Inflammatory macrophage treated with lipopolysaccharide for 4 hours (primary cell): ENCODE measurements at regions not wholly inside any gene's neighbourhood (a gene's known extent, or its start where the extent isn't known, plus 50 kb on each side); places are given as distances from the start of the nearest gene placed in this dataset.
"Not testable (repeated sequence)": the region's sequence is repeated elsewhere in the genome, so short reads cannot be mapped to it uniquely, and the experiment has no call there.

Experiments
- DNase-seq: peaks from one replicate; pipeline ENCODE4 v3.0.0-alpha.2; 2020

DNA sequence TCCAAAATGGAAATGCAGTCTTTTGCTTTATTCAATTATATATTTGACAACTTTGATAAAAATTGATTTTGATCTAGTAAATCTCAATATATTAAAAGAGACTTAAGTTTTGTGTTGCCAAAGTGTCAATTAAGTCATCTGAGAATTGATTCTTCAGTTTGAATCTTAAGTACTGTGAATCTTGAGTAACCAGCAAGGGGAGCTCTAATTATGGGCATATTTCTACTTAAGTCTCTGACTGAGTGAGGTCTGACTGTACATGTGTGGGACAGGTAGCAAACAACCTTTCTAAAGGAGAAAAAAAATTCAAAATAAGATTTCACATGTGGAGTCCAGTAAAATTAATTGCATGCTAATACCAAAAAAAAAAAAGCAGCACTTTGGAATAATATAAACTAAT, 503.7 kb upstream of the SLC8A1 start:
- DNase-seq: no peak

DNA sequence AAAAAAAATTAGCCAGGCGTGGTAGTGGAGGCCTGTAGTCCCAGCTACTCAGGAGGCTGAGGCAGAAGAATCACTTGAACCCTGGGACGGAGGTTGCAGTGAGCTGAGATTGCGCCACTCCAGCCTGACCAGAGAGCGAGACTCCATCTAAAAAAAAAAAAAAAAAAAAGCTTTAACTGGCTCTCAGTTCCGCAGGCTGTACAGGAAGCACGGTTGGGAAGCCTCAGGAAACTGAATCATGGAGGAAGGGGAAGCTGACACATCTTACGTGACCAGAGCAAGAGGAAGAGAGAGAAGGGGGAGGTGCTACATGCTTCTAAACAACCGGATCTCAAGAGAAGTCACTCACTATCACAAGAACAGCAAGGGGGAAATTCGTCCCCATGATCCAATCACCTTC, 505.6 kb upstream of the SLC8A1 start:
- DNase-seq: peak; percentile 84

DNA sequence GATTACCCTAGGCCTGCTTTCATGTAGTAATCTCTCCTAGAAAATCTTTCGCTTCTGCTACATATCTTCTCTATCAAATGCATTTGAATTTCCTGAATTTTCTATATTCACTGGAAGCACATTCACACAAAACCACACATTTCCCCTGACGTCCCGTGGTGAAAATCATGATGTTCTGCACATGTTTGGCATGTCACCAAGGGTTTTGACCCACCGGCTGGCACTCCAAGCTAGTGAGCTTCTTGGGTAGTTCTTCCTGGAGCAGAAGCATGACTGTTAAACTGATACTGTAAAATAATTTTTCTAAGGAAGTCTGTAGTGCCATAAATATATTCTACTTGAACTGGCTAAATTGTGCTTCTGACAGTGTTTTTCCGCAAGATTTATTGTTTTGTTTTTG, 510.1 kb upstream of the SLC8A1 start:
- DNase-seq: no peak

DNA sequence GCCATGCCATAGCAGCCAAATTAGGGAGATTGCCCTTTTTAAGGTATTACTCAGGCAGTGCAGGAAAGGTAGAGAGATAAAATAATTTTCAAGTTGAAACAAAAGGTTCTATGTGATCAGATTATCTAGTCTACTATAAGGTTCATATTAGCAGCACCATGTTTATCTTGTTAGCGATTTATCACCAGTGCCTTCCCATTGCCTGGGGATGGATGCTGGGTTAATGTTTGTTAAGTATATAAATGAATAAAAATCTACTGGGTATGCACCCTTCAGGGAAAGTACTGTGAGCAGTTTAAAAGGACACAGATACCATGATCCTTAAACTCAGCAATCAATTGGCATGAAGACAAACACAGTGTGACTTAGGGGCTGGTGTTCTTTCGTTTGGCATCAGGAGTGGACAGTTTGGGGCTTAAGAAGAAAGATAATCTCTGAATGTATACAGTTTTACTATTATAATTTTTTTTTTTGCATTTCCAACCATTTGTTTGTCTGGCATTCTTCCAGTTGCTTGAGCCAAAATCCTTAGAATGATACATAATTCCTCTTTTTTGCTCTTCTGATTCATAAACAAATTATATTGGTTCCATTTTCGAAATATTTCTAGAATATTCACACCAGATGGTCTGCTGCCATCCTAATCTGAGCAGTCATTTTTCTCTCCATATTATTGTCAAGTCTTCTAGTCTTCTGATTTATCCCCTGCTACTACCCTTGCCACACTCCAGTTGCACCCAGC, 512.8 kb upstream of the SLC8A1 start:
- DNase-seq: no peak

DNA sequence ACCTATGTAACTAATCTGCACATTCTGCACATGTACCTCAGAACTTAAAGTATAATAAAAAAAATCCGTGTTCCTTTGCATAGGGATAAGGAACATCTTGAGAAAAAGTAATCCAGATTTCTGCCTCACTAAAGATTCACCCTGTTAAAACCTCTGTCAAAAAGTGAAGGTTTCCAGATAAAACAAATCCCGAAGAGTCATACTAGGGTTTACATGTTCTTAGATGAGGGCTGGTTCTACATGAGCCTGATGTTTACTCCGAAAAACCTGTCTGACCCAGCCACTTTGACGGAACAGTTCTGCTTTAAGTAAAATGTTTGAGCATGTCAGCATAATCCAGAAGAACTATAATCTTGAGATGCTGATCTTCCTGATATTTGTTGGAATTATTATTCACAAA, 515.6 kb upstream of the SLC8A1 start:
- DNase-seq: no peak

DNA sequence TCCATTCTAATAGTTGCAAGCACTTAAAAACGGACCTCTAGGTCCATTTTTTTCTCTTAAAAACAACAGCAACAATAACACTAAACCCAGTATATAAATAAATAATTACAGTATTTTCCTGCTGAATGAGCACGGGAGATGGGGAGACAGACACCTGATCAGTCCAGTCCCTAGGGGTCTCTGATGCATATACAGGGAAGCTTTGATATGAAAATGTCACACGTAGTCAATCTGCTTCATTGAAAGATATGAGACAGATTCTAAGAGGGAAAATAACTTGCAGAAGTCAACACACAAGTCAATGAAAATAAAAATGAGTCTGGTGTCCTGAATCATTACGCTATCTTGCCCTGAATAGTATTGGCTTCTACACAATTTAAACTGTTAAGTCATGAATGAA, 523.3 kb upstream of the SLC8A1 start:
- DNase-seq: no peak

DNA sequence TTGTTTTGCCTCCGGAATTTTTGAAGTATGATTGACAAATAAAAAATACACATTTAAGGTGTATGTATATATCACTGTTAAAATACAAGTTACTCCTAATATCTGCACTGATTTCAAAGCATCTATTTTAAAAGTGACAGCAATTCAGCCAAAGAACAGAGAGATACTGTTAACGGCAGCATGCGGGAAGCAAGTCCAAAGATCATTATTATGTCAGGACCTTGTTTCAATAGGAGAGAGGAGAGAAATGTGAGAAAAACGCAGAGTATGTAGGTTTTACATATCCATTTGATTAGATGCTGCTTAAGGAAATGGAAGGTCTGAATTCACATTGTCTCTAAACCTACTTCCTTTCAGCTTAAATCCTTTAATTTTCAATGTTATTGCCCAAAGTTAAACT, 545.5 kb upstream of the SLC8A1 start:
- no peak for DNase-seq

DNA sequence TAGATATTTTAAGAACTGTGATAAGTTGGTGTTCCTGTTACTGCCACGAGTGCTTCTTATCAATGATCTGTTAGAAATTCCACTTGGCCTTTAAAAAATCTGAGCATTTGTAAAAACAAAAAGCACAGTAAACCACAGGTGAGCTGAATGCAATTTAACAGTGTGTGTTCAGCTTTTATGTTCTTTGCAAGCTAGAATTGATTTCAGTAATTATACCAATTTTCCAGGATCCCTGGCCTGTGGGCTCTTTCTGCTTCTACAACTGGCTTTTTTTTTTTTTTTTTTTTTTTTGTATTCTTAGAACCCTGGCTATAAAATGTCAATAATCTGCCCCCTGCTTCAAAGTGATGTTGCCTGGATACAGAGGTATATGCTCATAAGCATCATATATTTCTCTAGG, 548.5 kb upstream of the SLC8A1 start:
- no peak for DNase-seq

DNA sequence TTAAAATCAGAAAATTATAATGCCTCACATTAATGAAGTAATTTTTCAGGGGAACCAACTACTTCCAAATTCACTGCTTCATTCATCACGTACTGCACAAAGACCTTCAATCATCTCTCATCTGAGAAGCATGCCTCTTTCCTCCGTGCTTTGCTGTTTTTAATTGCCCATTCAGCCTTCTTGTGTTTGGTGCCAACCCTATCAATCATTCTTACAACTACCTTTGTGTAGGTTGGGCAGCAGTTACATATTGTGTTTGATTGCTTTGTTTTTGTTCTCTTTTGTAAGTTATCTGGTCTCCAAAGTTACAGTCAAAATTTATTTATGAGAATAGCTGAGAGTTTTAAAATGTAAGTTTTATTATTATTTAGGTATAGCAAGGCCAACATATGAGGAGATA, 549.0 kb upstream of the SLC8A1 start:
- no peak for DNase-seq

DNA sequence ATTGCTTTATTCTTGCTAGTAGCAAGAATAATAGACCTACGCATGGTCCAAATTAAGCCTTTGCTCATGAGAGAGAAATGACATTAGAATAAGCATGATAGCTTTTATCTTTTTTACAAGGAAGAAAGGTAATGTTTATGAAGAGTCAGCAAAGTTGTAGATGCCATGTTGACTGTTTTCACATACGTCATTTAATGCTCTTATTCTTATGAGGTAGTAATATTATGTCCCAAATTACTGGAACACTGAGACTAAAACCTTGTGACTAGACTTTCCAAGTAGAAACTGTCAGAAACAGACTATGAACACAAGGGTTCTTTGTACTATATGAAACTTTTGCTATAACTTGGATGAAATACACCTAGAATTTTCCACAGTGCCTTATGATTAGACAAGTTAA, 552.8 kb upstream of the SLC8A1 start:
- no peak for DNase-seq

DNA sequence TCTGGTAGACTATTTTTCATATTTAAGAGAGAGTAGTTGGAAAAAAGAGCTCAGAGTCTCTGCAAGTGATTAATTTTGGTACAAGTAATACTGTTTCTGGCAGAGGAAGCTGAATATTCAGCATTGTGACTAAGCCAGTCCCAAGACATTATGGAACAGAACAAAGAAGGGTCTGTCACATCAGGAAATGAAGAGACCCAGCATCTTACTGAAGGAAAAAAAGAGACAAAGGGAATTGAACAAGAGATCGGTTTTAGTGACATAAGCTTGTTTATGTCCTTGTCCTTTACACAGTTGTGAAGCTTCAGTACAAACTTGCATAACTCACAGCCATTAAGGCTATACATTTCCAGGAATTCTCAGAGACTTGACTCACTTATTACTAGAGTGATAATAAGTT, 568.5 kb upstream of the SLC8A1 start:
- no peak for DNase-seq

DNA sequence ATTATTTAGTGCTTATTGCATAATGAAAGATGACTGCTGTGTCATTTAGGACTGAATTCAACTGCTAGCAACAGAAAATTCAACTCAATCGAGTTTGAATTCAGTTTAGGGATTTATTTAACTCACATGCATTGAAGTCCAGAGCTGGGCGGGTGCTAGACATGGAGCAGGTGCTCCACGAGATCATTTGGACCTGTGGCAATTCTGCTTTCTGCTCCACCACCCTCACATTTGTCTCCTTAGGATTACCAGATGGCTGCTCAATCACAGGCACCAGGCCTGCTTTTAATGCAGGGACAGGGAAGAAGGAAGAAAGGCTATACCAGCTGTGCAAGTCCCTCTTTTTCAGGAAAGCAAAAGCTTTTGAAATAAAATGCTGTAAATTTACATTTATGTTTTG, 572.9 kb upstream of the SLC8A1 start:
- DNase-seq: no peak

DNA sequence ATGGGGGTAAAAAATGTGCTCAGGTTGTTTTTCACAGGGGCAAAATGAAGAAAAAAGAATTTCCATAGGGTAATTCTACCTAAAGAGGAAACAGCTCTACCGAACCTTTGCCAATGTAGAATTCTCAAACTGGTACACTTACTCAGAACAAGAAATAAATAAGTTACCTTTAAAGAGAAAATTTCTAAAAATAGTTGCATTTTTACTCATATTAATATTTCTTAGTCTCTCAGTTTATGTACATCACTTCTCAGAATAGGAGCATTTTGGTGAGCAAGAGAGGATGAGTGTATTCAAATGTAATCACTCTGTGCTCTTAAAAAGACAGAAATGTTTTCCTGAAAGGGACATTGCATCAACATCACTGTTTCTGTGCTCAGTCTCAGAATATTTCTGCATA, 574.7 kb upstream of the SLC8A1 start:
- DNase-seq: no peak

DNA sequence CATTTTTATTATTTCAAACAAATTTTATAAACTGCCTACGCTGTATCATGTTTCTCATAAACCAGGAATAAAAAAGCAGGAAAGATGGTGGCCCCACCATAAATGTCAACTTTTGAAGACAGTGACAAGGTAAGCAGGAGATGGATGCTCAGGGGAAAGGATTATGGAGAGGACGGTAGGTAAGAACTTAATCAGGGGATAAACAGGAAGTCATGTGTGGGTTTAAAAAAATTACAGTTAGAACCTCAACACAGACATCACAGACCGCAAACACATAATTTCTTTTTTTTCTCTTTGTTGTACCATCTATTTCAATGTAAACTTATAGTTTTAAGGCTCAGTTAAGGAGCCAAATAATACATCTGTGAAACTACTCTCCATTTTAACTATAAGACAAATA, 575.2 kb upstream of the SLC8A1 start:
- no peak for DNase-seq

DNA sequence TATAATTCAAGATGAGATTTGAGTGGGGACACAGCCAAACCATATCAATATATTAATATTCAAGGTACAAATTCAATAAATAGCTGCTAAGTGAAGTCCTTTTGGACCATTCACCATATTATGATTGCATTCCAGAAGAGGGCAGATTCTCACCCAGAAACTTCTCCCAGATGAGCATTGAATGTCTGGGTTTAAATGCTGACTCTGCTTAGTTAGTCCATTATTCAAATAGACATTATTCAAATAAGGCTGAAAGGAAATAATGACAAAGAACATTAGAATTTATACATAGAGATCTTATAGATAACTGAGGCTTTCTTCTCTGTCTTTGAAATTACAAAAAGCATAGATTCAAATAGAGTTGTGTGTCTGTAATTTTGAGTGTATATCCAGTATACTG, 579.4 kb upstream of the SLC8A1 start:
- DNase-seq: no peak

DNA sequence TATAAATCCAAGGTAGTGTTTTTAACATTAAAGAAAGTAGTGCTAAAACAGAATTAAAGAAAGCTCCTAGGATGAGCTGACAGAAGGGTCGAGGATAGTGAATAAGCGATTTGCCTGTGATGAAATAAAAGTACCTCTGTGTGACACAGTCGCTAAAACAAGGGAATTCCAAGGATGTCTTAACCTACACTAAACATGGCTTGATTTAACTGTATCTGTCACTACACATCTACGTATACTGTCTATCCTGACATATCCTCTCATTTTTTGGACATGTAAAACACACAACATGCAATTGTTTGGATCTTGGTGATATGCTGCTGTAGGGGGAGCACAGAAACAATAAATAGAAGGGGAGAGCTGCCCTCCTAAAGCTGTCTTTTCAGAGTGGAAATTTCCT, 580.8 kb upstream of the SLC8A1 start:
- no peak for DNase-seq

DNA sequence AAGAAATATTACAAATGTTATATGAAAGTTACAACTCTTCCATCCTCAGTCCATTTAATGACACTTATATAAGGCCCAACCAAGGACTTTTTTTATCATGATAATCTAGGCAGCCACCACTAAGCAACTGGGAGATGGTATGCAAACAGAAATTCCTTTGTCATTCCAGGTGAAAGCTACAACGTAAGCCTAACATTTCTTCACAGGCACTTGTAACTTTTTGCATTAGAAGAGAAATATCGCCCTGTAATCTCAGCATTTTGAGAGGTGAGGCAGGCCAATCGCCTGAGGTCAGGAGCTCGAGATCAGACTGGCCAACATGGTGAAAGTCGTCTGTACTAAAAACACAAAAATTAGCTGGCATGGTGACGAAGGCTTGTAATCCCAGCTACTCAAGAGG, 581.2 kb upstream of the SLC8A1 start:
- DNase-seq: no peak

DNA sequence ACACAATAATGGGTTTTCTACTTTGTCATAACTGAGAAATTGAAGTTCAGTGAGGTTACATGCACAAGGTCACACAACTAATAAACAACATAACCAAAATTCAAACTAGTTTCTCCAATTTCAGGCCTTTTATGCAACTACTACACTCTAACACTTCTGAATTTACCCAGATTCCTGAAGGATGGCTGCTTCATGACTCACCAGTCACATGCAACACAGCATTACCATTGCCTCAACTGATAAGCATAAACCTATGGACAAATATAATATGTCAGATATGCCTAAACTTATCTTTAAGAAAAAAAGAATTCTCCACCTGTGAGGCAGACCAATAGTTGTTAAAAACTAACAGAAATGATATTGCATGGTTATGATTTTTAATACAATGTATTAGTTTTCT, 586.5 kb upstream of the SLC8A1 start:
- no peak for DNase-seq

DNA sequence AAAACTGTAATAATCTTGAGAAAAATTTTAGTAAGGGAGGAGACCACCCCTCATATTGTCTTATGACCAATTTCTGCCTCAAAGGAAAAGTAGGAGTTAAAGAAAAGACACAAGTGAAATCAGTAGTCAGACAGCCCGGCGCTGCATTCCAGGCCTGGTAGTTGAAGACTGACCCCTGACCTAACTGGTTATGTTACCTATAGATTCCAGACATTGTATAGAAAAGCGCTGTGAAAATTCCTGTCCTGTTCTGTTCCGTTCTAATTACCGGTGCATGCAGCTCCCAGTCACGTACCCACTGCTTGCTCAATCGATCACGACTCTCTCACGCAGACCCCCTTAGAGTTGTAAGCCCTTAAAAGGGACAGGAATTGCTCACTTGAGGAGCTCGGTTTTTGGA, 587.9 kb upstream of the SLC8A1 start:
- not testable (repeated sequence) for DNase-seq

DNA sequence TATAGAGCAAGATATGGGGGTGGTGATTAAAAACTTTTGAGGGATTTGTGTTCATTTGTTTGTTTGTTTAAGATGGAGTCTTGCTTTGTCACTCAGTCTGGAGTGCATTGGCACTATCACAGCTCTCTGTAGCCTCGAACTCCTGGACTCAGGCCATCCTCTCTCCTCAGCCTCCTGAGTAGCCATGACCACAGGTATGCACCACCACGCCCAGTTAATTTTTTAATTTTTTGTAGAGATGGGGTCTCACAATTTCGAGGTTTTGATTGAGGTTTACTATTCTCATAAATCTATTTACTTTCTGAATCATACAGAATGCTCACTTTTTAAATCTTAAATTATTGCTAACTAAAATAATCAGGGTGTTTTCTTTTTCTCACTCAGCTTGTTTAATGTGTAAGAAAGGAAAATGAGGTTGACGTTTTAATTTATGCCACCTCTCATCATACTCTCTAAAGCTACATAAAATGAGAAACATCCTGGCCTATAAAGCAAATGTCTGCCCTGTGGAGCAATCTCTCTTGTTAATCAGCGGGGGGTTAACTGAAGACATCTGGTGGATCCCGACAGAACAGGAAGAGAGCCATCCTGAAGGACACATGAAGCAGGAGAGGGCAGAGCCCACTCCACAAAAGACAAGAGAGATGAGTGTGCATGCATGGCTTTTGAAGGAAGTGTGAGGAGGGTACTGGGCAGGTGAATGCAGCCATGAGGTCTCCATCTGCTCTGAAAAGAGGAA, 589.1 kb upstream of the SLC8A1 start:
- no peak for DNase-seq

DNA sequence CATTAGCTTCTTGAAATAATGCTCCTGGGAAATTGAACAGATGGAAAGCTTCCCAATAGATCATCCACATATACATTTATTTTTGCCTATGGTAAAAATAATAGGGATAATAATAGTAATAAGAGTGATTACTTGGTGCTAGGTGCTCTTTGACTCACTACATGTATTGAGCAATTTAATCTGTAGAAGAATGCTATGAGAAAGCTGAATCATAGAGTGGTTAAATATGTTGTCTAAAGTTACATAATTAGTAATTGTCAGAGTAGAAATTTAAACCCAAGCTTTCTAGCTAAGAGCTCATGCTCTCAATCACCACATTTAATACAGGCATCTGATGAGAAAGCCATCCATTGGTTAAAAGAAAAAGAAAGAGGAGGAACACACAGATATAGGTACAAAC, 590.5 kb upstream of the SLC8A1 start:
- no peak for DNase-seq

DNA sequence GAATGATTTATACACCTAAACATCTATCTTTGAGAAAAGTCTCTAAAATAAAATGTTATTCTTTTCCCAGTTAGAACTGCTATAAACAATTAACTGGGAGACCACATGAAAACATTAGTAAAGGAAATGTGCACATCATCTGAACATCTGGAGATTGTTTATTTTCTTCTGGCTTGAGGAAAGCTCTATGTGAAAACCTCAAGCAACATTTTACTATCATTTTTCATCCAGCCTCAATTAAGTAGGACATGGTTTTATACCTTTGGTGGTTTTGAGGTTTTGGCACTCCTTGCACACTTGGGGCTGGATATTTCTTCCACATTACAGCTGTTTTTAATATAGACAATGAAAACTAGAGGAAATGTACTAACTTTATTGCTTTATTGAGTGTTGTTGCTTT, 609.5 kb upstream of the SLC8A1 start:
- no peak for DNase-seq

DNA sequence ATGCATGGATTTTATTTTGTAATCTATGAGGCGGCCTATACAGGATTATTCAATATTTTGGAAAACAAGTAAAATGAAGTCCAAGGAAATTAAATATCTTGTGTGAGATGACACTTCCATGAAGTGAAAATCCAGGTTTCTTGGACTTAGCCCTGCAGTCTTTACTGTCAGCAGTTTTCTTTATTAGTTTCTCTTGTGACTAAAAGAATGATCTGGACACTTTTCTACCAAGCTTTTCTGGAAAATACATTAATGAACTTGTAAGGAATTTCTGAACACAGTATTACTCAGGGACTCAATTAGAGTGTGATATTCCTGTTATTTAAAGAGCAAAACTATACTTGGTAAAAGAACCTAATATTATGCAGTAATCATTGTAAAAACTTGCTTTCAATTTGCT, 610.4 kb upstream of the SLC8A1 start:
- DNase-seq: no peak

DNA sequence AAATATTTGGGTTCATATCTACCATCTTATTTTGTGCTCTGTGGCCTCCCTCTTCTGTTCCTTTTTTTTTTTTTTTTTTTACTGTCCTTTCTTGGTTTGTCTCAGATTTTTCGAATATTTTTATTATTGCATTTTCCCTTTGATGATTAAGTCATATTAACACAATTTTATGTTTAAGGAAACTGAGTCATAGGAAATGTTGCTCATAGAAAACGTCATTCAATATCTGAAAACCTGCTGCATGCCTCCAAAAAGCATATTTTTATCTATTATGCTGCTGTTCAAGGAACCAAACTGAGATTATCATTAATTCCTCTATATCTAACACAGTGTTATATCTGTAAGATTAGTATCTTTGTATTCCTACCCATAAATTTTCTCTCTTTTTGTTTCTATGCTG, 614.3 kb upstream of the SLC8A1 start:
- no peak for DNase-seq

DNA sequence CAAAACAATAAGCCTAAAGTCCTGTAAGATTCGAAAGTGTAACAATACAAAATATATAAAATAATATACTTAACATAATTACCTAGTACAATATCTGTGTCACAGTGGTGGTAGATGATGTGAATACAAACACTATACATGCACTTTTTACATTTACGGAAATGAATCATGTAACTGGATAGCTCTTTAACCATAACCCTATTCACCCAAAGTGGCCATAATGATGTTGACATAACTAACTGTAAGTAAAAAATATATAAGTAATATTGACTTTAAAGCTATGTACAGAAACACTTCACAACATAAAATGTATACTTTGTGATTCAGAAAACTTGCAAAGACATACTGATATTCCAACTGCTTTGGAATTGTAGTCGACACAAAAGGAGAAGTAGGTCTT, 616.9 kb upstream of the SLC8A1 start:
- DNase-seq: no peak
